Stimulated activated CD8-positive, alpha-beta memory T cell treated with anti-CD3 and anti-CD28 coated beads, Interleukin-12 subunit alpha, Interleukin-12 subunit beta, amount 100 ng/mL, for 24 hours (primary cell): ENCODE measurements at regions not wholly inside any gene's neighbourhood (a gene's known extent, or its start where the extent isn't known, plus 50 kb on each side); places are given as distances from the start of the nearest gene placed in this dataset.
"Not testable (repeated sequence)": the region's sequence is repeated elsewhere in the genome, so short reads cannot be mapped to it uniquely, and the experiment has no call there.

Experiments used
- DNase-seq: peaks from one replicate; pipeline ENCODE4 v3.0.0-alpha.2; 2020; ENCODE audit errors: extremely low read depth

GRCh38 chr10:23870651-23871610, 338.0 kb upstream of the KIAA1217 start:
- no peak for DNase-seq

GRCh38 chr10:23872290-23872689, 336.6 kb upstream of the KIAA1217 start:
- no peak for DNase-seq

- no peak for DNase-seq
These were observed 331.1 kb upstream of the KIAA1217 start for GRCh38 chr10:23877791-23878320.

DNA sequence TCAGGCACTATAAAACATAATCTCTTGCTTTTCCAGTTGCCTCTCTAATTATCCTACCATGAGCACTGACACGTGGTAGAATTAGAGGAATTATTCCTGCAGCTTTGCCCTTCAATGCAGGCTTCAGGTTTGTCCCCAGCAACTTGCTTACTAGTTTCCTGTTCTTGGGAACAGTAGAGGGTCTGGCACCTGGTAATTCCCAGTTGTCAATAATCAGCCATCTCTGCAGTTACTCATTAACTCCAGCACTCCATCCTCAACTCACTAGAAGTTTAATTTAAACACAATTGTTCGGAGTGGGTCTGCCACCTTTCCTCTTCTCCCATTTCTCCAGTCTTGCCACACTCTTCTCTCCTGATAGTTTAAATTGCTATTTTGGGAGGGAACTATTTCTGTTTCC, 324.3 kb upstream of the KIAA1217 start:
- DNase-seq, result no peak

DNA sequence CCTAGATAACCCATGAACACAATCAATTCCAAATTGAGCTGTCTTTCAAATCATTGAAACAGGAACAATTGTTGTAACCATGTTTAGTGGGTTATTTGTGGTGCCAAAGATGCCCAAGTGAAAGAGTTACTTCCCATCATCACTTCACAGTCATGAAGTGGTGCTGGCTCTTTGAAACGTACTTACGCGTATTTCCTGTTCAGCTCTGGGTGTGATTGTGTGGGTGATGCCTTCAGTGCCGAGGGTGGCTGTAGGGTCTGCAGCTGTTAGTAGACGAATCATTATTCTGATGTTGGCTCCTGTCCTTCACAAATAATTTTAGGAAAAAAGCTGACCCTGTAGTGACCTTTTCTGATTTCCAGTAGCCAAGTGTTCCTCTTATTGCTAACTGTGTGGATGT, 323.1 kb upstream of the KIAA1217 start:
- DNase-seq, result no peak

- DNase-seq, result no peak
These were observed 322.6 kb upstream of the KIAA1217 start for GRCh38 chr10:23886355-23886754.

DNA sequence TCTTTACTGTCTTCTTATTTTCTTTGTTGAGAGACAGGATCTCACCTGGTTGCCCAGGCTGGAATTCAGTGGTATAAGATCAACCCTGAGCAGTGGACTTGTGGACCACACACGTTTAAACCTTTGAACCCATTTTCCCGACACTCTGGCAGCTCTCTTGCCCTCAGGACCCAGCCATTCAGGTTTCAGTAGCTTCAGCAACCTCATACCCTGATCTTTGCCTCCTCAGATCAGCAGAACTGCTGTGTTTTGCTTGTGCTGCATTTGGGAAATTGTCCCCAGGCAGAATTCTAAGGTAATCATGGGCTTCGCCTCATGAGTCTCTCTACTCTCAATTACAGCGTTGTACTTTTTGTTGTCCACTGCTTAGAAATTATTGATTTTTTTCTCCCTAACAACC, 317.6 kb upstream of the KIAA1217 start:
- DNase-seq, result no peak

GRCh38 chr10:23892296-23892695, 316.6 kb upstream of the KIAA1217 start:
- no peak for DNase-seq

DNA sequence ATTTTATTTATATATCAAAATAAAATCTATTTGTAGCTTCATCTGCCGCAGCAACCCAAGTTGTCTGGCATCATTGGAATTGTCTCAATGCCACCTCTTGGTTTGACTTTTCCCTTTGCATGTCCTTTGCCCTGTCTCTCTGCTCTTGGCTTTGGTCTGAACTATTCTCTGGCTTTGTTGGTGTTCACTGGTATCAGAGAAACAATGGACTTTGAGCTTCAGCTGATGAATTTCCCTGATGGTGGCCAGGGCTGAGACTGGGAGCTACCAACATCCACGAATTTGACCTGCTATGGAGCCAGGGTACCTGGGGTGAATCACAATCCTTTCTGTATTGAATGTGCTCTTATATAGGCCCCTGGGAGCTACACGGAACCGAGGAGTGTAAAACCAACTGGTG, 311.7 kb upstream of the KIAA1217 start:
- no peak for DNase-seq

- no peak for DNase-seq
These were observed 311.1 kb upstream of the KIAA1217 start for GRCh38 chr10:23897861-23898260.

DNA sequence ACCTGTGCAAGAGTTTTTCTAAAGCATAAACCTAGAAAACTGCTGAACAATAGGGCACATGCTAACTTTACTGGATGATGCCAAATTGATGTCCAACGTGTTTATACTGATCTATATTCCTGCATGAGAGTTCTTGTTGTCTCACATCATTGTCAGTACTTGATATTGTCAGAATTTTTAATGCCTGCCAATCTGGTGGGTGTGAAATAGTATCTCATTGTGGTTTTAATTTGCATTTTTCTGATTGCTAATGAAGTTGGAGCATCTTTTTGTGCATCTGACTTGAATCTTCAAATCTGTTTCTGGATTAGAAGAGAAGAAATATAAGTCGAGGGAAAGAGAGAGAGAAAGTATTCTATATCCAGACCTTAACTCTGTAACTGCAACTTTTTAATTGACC, 309.8 kb upstream of the KIAA1217 start:
- no peak for DNase-seq

DNA sequence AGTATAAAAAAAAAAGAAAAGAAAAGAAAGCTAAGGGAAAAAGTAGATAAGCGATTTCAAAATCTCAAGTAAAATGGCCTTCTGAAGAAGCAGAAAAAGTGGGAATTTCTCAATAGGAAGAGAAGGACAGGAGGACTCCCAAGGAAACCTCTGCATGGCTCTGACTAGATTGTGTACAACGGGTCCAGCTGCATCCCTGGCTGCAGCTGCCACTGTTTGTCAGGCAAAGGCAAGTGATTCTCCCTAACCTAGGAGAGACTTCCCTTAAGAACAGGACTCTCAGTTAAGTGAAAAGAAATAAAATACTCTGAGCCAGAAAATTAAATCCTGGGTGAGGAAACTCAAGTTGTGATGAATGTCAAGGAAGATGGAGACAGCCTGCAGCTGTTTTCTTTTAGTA, 298.6 kb upstream of the KIAA1217 start:
- DNase-seq, result no peak

GRCh38 chr10:23912884-23913404, 296.0 kb upstream of the KIAA1217 start:
- DNase-seq, result no peak

GRCh38 chr10:23914641-23915040, 294.3 kb upstream of the KIAA1217 start:
- DNase-seq, result no peak

- DNase-seq, result no peak
These were observed 291.6 kb upstream of the KIAA1217 start for GRCh38 chr10:23917251-23917840.

GRCh38 chr10:23918090-23918723, 290.7 kb upstream of the KIAA1217 start:
- DNase-seq, result no peak

GRCh38 chr10:23918839-23919238, 290.1 kb upstream of the KIAA1217 start:
- DNase-seq, result no peak

DNA sequence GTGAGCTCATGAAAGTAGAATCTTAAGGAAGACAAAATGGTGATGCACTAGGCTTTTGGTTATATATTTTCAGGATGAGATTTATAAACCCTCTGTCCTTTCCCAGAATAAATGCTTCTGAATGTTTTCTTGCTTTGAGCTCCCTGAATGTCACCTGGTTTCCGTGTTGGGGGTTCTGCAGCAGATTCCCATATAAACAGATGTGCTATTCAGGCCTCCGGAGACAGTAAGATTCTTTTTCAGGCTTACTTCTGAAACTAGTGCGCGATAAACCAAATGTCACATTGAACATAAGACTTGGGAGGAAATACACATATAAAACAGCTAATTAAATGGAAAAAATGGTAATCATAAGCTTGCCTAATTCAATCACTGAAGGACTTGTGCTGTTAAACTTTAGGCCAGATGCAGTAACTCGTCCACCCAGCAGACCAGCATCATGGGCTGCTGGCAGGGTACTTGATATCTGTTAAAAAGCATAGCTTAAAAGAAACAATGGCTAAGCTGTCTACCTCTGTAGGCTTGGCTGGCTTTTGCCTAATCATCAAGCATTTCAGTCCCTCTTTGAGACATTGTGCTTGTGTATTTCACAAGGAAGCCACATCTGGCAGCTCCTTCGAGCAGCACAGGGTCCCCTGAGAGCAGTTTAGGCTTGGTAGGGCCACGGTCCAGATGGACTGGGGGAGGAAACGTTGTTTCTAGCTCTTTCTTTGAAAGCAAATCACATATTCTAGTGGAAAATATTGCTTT, 281.2 kb upstream of the KIAA1217 start:
- DNase-seq, result no peak

GRCh38 chr10:23934023-23934422, 274.9 kb upstream of the KIAA1217 start:
- DNase-seq, result not testable (repeated sequence)

- no peak for DNase-seq
These were observed 263.1 kb upstream of the KIAA1217 start for GRCh38 chr10:23945845-23946244.

DNA sequence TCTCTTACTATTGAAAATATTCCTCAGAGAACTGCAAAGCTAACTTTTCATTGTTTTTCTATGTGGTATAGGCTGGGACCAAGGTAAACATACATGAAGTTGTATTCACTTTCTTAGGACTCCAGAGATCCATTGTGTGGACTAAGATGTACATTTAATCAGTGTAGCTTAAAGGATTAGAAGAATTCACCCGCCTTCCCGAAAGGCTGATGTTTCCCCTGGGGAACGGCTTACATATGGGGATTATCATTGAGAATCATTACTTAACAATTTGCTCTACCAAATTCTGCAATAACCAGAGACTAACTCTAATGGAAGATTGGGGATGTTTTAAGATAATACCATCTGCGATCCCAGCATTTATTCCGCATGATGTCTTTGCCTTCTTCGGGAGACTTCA, 257.1 kb upstream of the KIAA1217 start:
- no peak for DNase-seq
